GM23338 (cell line): ENCODE measurements at regions not wholly inside any gene's neighbourhood (a gene's known extent, or its start where the extent isn't known, plus 50 kb on each side); places are given as distances from the start of the nearest gene placed in this dataset.

ENCODE experiments used
- ATAC-seq: fragments of 200-7000 bp; cut with Tn5 transposase; 3 replicates; pipeline ENCODE4 v1.9.1; 2020
- DNase-seq: peaks from one replicate; pipeline ENCODE4 v3.0.0-alpha.2; 2015; ENCODE audit warnings: low spot score
- H2AFZ ChIP-seq: fragments of 200-600 bp; sonication (generic); 2 replicates; pipeline ENCODE4 v1.8.0; 2016; ENCODE audit warnings: antibody characterized with exemption, mild to moderate bottlenecking, moderate library complexity
- H3F3A ChIP-seq: fragments of 200-600 bp; sonication (generic); replicated peaks from 2 replicates; pipeline ENCODE4 v1.8.0; 2017; ENCODE audit warnings: antibody characterized with exemption, mixed run types, low read depth
- H3K27ac ChIP-seq: fragments of 200-600 bp; sonication (generic); 2 replicates; pipeline ENCODE4 v1.6.1; 2016; ENCODE audit warnings: low read depth
- H3K27me3 ChIP-seq: fragments of 200-600 bp; sonication (generic); 2 replicates; pipeline ENCODE4 v1.8.0; 2016; ENCODE audit warnings: mild to moderate bottlenecking, mixed run types, moderate library complexity; ENCODE audit not compliant: insufficient read depth
- H3K36me3 ChIP-seq: fragments of 200-600 bp; sonication (generic); 2 replicates; pipeline ENCODE4 v1.8.0; 2016; ENCODE audit warnings: mild to moderate bottlenecking; ENCODE audit not compliant: insufficient read depth
- H3K4me1 ChIP-seq: fragments of 200-600 bp; sonication (generic); 2 replicates; pipeline ENCODE4 v1.8.0; 2016; ENCODE audit warnings: mild to moderate bottlenecking, moderate library complexity; ENCODE audit not compliant: insufficient read depth
- H3K4me2 ChIP-seq: fragments of 200-600 bp; sonication (generic); 2 replicates; pipeline ENCODE4 v1.7.1; 2017; ENCODE audit warnings: mixed run types
- H3K4me3 ChIP-seq: fragments of 200-600 bp; sonication (generic); 2 replicates; pipeline ENCODE4 v1.6.1; 2016; ENCODE audit warnings: mixed run types
- H3K79me2 ChIP-seq: fragments of 200-600 bp; sonication (generic); replicated peaks from 2 replicates; pipeline ENCODE4 v1.8.0; 2017; ENCODE audit warnings: mild to moderate bottlenecking; ENCODE audit not compliant: insufficient read depth
- H3K9me2 ChIP-seq: fragments of 200-600 bp; sonication (generic); 2 replicates; pipeline ENCODE4 v1.8.0; 2017; ENCODE audit not compliant: insufficient read depth
- H4K20me1 ChIP-seq: fragments of 200-600 bp; sonication (generic); replicated peaks from 2 replicates; pipeline ENCODE4 v1.8.0; 2017; ENCODE audit warnings: mild to moderate bottlenecking; ENCODE audit not compliant: insufficient read depth
- H3K27ac Mint-ChIP-seq: 2 replicates; pipeline ENCODE4 v1.8.0; 2020; ENCODE audit warnings: inconsistent platforms, mild to moderate bottlenecking, moderate library complexity, mixed read lengths
- H3K27me3 Mint-ChIP-seq: 3 replicates; pipeline ENCODE4 v1.8.0; 2022; ENCODE audit warnings: low read depth, mild to moderate bottlenecking, moderate library complexity, mixed read lengths, inconsistent platforms; ENCODE audit not compliant: insufficient read depth, poor library complexity
- H3K36me3 Mint-ChIP-seq: 3 replicates; pipeline ENCODE4 v1.8.0; 2021; ENCODE audit warnings: low read depth, mild to moderate bottlenecking, inconsistent platforms, moderate library complexity, mixed read lengths
- H3K4me1 Mint-ChIP-seq: 3 replicates; pipeline ENCODE4 v1.8.0; 2020; ENCODE audit warnings: mild to moderate bottlenecking, inconsistent platforms, mixed read lengths
- H3K4me3 Mint-ChIP-seq: 3 replicates; pipeline ENCODE4 v1.8.0; 2021; ENCODE audit warnings: moderate library complexity, mild to moderate bottlenecking, inconsistent platforms, mixed read lengths
- H3K9me3 Mint-ChIP-seq: 3 replicates; pipeline ENCODE4 v1.8.0; 2020; ENCODE audit warnings: moderate library complexity, mild to moderate bottlenecking, inconsistent platforms, mixed read lengths
- CREB1 ChIP-seq: fragments of 250-450 bp; sonication (Bioruptor Pico); IDR thresholded peaks from 2 replicates; pipeline ENCODE4 v1.5.0; 2020; ENCODE audit warnings: low read depth, mild to moderate bottlenecking, moderate library complexity
- EZH2phosphoT487 ChIP-seq: fragments of 200-600 bp; sonication (generic); IDR thresholded peaks from one replicate; pipeline ENCODE4 v1.8.1; 2018; ENCODE audit warnings: antibody characterized with exemption; ENCODE audit not compliant: unreplicated experiment
- JUNB ChIP-seq: IDR thresholded peaks from one replicate; pipeline ENCODE4 v1.6.1; 2016; ENCODE audit warnings: antibody characterized with exemption; ENCODE audit not compliant: unreplicated experiment
- NANOG ChIP-seq: IDR thresholded peaks from 2 replicates; pipeline ENCODE4 v1.6.1; 2016; ENCODE audit warnings: antibody characterized with exemption, borderline replicate concordance
- POLR2AphosphoS5 ChIP-seq: IDR thresholded peaks from 2 replicates; pipeline ENCODE4 v1.6.1; 2016; ENCODE audit warnings: antibody characterized with exemption, low read depth
- STAT1 ChIP-seq: IDR thresholded peaks from one replicate; pipeline ENCODE4 v1.6.1; 2016; ENCODE audit warnings: antibody characterized with exemption; ENCODE audit not compliant: unreplicated experiment
- ZNF331 ChIP-seq: fragments of 250-450 bp; sonication (Bioruptor Pico); IDR thresholded peaks from 2 replicates; pipeline ENCODE4 v1.5.0; 2020; ENCODE audit warnings: low read depth, mild to moderate bottlenecking, moderate library complexity
- TF ChIP-seq, protein P1 (sequence below), 2 experiments: fragments of 200-600 bp in 1 of 2; sonication (generic) in 1 of 2; conservative IDR thresholded peaks; 2 replicates each; pipeline versions ENCODE4 v1.5.1 to v1.6.1; 2016 to 2017; ENCODE audit warnings: antibody characterized with exemption in 2 of 2, low read depth in 2 of 2, mild to moderate bottlenecking in 2 of 2, moderate library complexity in 1 of 2
- TF ChIP-seq, protein P2 (sequence below): fragments of 250-450 bp; sonication (Bioruptor Pico); IDR thresholded peaks from 2 replicates; pipeline ENCODE4 v1.5.0; 2020; ENCODE audit warnings: mild to moderate bottlenecking, moderate library complexity
- TF ChIP-seq, protein P3 (sequence below): IDR thresholded peaks from 2 replicates; pipeline ENCODE4 v1.6.1; 2016; ENCODE audit warnings: antibody characterized with exemption
- TF ChIP-seq, protein P4 (sequence below): IDR thresholded peaks from one replicate; pipeline ENCODE4 v1.6.1; 2018; ENCODE audit warnings: antibody characterized with exemption; ENCODE audit not compliant: unreplicated experiment

GRCh38 chr4:68736813-68737212 lies 66.4 kb upstream of the UGT2B15 start:
- H3F3A ChIP-seq: no peaks in the 10 kb centered on the region
- no peak for ATAC-seq
- Mint-ChIP-seq H3K4me3 (no peak overlapping the region), H3K36me3 (no peaks in the 10 kb centered on the region), H3K27ac (no peak overlapping the region), H3K4me1 (peaks cover 2% of the 10 kb centered on the region; the same call in 2 of the 3 replicates), H3K9me3 (no peaks in the 10 kb centered on the region), H3K27me3 (no peaks in the 10 kb centered on the region)
- H4K20me1 ChIP-seq: no peaks in the 10 kb centered on the region
- H3K4me1 ChIP-seq: no peaks in the 10 kb centered on the region
- no peaks in the 10 kb centered on the region for H3K9me2 ChIP-seq
- H3K4me2 ChIP-seq: no peak overlapping the region
- no peak overlapping the region for H3K27ac ChIP-seq
- H3K36me3 ChIP-seq: no peaks in the 10 kb centered on the region
- no peaks in the 10 kb centered on the region for H3K27me3 ChIP-seq
- DNase-seq: no peak
- no peak overlapping the region for H2AFZ ChIP-seq
- H3K79me2 ChIP-seq: no peaks in the 10 kb centered on the region
- TF ChIP-seq POLR2AphosphoS5 (no peak), ZNF331 (CRISPR knock-in tag) (no peak), STAT1 (no peak), JUNB (no peak), NANOG (no peak), EZH2phosphoT487 (no peak), CREB1 (CRISPR knock-in tag) (no peak)
- TF ChIP-seq, protein P1, sequence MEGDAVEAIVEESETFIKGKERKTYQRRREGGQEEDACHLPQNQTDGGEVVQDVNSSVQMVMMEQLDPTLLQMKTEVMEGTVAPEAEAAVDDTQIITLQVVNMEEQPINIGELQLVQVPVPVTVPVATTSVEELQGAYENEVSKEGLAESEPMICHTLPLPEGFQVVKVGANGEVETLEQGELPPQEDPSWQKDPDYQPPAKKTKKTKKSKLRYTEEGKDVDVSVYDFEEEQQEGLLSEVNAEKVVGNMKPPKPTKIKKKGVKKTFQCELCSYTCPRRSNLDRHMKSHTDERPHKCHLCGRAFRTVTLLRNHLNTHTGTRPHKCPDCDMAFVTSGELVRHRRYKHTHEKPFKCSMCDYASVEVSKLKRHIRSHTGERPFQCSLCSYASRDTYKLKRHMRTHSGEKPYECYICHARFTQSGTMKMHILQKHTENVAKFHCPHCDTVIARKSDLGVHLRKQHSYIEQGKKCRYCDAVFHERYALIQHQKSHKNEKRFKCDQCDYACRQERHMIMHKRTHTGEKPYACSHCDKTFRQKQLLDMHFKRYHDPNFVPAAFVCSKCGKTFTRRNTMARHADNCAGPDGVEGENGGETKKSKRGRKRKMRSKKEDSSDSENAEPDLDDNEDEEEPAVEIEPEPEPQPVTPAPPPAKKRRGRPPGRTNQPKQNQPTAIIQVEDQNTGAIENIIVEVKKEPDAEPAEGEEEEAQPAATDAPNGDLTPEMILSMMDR (conservative IDR thresholded peaks at IDR 0.05; ENCODE audit: low read depth in 2 of 2): no peak
- TF ChIP-seq, protein P2, sequence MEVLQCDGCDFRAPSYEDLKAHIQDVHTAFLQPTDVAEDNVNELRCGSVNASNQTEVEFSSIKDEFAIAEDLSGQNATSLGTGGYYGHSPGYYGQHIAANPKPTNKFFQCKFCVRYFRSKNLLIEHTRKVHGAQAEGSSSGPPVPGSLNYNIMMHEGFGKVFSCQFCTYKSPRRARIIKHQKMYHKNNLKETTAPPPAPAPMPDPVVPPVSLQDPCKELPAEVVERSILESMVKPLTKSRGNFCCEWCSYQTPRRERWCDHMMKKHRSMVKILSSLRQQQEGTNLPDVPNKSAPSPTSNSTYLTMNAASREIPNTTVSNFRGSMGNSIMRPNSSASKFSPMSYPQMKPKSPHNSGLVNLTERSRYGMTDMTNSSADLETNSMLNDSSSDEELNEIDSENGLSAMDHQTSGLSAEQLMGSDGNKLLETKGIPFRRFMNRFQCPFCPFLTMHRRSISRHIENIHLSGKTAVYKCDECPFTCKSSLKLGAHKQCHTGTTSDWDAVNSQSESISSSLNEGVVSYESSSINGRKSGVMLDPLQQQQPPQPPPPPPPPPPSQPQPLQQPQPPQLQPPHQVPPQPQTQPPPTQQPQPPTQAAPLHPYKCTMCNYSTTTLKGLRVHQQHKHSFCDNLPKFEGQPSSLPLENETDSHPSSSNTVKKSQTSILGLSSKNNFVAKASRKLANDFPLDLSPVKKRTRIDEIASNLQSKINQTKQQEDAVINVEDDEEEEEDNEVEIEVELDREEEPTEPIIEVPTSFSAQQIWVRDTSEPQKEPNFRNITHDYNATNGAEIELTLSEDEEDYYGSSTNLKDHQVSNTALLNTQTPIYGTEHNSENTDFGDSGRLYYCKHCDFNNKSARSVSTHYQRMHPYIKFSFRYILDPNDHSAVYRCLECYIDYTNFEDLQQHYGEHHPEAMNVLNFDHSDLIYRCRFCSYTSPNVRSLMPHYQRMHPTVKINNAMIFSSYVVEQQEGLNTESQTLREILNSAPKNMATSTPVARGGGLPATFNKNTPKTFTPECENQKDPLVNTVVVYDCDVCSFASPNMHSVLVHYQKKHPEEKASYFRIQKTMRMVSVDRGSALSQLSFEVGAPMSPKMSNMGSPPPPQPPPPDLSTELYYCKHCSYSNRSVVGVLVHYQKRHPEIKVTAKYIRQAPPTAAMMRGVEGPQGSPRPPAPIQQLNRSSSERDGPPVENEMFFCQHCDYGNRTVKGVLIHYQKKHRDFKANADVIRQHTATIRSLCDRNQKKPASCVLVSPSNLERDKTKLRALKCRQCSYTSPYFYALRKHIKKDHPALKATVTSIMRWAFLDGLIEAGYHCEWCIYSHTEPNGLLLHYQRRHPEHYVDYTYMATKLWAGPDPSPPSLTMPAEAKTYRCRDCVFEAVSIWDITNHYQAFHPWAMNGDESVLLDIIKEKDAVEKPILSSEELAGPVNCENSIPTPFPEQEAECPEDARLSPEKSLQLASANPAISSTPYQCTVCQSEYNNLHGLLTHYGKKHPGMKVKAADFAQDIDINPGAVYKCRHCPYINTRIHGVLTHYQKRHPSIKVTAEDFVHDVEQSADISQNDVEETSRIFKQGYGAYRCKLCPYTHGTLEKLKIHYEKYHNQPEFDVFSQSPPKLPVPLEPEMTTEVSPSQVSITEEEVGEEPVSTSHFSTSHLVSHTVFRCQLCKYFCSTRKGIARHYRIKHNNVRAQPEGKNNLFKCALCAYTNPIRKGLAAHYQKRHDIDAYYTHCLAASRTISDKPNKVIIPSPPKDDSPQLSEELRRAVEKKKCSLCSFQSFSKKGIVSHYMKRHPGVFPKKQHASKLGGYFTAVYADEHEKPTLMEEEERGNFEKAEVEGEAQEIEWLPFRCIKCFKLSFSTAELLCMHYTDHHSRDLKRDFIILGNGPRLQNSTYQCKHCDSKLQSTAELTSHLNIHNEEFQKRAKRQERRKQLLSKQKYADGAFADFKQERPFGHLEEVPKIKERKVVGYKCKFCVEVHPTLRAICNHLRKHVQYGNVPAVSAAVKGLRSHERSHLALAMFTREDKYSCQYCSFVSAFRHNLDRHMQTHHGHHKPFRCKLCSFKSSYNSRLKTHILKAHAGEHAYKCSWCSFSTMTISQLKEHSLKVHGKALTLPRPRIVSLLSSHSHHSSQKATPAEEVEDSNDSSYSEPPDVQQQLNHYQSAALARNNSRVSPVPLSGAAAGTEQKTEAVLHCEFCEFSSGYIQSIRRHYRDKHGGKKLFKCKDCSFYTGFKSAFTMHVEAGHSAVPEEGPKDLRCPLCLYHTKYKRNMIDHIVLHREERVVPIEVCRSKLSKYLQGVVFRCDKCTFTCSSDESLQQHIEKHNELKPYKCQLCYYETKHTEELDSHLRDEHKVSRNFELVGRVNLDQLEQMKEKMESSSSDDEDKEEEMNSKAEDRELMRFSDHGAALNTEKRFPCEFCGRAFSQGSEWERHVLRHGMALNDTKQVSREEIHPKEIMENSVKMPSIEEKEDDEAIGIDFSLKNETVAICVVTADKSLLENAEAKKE (CRISPR knock-in tag): no peak
- TF ChIP-seq, protein P3, sequence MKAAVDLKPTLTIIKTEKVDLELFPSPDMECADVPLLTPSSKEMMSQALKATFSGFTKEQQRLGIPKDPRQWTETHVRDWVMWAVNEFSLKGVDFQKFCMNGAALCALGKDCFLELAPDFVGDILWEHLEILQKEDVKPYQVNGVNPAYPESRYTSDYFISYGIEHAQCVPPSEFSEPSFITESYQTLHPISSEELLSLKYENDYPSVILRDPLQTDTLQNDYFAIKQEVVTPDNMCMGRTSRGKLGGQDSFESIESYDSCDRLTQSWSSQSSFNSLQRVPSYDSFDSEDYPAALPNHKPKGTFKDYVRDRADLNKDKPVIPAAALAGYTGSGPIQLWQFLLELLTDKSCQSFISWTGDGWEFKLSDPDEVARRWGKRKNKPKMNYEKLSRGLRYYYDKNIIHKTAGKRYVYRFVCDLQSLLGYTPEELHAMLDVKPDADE: no peak
- TF ChIP-seq, protein P4, sequence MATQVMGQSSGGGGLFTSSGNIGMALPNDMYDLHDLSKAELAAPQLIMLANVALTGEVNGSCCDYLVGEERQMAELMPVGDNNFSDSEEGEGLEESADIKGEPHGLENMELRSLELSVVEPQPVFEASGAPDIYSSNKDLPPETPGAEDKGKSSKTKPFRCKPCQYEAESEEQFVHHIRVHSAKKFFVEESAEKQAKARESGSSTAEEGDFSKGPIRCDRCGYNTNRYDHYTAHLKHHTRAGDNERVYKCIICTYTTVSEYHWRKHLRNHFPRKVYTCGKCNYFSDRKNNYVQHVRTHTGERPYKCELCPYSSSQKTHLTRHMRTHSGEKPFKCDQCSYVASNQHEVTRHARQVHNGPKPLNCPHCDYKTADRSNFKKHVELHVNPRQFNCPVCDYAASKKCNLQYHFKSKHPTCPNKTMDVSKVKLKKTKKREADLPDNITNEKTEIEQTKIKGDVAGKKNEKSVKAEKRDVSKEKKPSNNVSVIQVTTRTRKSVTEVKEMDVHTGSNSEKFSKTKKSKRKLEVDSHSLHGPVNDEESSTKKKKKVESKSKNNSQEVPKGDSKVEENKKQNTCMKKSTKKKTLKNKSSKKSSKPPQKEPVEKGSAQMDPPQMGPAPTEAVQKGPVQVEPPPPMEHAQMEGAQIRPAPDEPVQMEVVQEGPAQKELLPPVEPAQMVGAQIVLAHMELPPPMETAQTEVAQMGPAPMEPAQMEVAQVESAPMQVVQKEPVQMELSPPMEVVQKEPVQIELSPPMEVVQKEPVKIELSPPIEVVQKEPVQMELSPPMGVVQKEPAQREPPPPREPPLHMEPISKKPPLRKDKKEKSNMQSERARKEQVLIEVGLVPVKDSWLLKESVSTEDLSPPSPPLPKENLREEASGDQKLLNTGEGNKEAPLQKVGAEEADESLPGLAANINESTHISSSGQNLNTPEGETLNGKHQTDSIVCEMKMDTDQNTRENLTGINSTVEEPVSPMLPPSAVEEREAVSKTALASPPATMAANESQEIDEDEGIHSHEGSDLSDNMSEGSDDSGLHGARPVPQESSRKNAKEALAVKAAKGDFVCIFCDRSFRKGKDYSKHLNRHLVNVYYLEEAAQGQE: no peak
- H3K4me3 ChIP-seq: no peak overlapping the region
